ENCODE measurements at regions not wholly inside any gene's neighbourhood (a gene's known extent, or its start where the extent isn't known, plus 50 kb on each side); places are given as distances from the start of the nearest gene placed in this dataset.

DNA sequence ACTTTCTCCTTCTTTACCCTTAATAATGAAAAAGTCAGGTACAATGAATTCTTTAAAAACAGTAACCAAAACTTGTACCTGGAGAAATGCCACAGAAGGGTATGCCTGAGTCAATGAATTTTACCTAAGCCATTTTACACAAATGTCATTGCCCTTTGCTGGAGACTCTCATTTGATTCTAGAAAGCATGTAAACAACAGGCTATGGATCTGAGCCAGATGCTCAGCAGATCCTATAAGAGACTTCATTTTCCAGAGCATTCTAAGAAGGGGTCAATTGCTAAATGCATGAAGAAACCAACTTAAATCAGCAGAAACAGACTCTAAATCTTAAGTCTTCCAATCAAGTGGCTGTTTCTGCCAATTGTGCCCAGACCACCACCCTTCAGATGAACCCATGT, 83.8 kb upstream of the GALNT15 start:
- Histone ChIP-seq H3K27ac (no peak overlapping the region), H3K4me3 (no peak overlapping the region), H3K36me3 (ENCODE audit: insufficient read depth, low read length) (no peaks in the 10 kb centered on the region), H3K9me3 (ENCODE audit: low read depth, low read length) (no peaks in the 10 kb centered on the region), H3K9ac (ENCODE audit: insufficient read length) (no peak overlapping the region)
- DNase-seq (ENCODE audit: low read depth, low spot score) = no peak
- no peak for TF ChIP-seq EZH2 (IDR thresholded peaks at IDR 0.05)

GRCh38 chr3:16092923-16093322, 81.6 kb upstream of the GALNT15 start:
- no peak overlapping the region for H3K27ac ChIP-seq
- H3K36me3 ChIP-seq (ENCODE audit: insufficient read depth, low read length) = no peaks in the 10 kb centered on the region
- DNase-seq (ENCODE audit: low read depth, low spot score) = no peak
- no peak overlapping the region for H3K9ac ChIP-seq (ENCODE audit: insufficient read length)
- TF ChIP-seq FOXP2 (optimal IDR thresholded peaks at IDR 0.05; ENCODE audit: control extremely low read depth, extremely low read length, insufficient read depth) (no peak), EZH2 (IDR thresholded peaks at IDR 0.05) (no peak), POLR2AphosphoS5 (IDR thresholded peaks at IDR 0.05; ENCODE audit: borderline replicate concordance, low read depth, low read length) (no peak)
- no peak overlapping the region for H3K4me3 ChIP-seq
- no peaks in the 10 kb centered on the region for H3K9me3 ChIP-seq (ENCODE audit: low read depth, low read length)

DNA sequence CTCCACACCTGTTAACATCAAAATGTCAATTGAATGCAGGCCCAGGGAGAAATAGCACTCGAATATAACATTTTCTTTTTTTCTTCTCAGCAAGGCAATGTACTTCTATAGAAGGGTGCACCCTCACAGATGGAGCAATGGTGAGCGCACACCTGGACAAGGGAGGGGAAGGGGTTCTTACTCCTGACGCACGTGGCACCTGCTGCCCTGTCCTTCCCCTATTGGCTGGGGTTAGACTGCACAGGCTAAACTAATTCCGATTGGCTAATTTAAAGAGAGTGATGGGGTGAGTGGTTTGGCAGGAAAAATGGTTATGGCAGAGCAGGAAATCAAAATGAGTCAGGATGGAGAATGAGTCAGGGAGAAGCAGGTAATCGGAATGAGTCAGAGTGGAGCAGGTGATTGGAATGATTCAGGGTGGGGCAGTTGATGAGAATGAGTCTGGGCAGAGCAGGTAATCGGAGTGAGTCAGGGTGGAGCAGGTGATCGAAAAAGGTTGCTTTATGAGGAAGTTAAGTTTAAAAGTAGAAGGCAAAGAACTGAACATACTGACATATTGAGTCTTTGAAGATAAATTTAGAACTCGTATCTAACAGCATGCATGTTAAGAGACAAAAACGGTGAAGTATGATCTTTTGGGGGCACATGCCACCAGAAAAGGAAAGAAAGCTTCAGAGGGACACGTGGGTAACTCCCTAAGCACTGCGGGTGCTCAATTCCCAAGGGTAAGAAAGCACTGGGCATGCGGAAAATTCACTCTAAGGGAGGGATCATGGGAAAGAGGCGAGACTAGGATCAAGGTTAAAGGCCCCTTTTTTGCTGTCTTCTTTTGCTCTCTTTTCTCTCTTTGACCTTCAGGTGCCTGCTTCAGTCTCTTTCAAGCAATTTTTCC, 72.9 kb upstream of the GALNT15 start:
- TF ChIP-seq FOXP2 (optimal IDR thresholded peaks at IDR 0.05; ENCODE audit: control extremely low read depth, extremely low read length, insufficient read depth) (no peak), EZH2 (IDR thresholded peaks at IDR 0.05) (no peak), POLR2AphosphoS5 (IDR thresholded peaks at IDR 0.05; ENCODE audit: borderline replicate concordance, low read depth, low read length) (no peak)
- Histone ChIP-seq H3K9ac (ENCODE audit: insufficient read length) (no peak overlapping the region), H3K9me3 (ENCODE audit: low read depth, low read length) (no peaks in the 10 kb centered on the region), H3K36me3 (ENCODE audit: insufficient read depth, low read length) (no peaks in the 10 kb centered on the region), H3K4me3 (no peak overlapping the region), H3K27ac (no peak overlapping the region)
- DNase-seq (ENCODE audit: low read depth, low spot score) = no peak

- DNase-seq (ENCODE audit: low read depth, low spot score) = no peak
- H3K9ac ChIP-seq (ENCODE audit: insufficient read length) = no peak overlapping the region
- no peak for TF ChIP-seq FOXP2 (optimal IDR thresholded peaks at IDR 0.05; ENCODE audit: control extremely low read depth, extremely low read length, insufficient read depth)
- no peak for TF ChIP-seq POLR2AphosphoS5 (IDR thresholded peaks at IDR 0.05; ENCODE audit: borderline replicate concordance, low read depth, low read length)
Measured at GRCh38 chr3:16102187-16102561, 72.3 kb upstream of the GALNT15 start.

DNA sequence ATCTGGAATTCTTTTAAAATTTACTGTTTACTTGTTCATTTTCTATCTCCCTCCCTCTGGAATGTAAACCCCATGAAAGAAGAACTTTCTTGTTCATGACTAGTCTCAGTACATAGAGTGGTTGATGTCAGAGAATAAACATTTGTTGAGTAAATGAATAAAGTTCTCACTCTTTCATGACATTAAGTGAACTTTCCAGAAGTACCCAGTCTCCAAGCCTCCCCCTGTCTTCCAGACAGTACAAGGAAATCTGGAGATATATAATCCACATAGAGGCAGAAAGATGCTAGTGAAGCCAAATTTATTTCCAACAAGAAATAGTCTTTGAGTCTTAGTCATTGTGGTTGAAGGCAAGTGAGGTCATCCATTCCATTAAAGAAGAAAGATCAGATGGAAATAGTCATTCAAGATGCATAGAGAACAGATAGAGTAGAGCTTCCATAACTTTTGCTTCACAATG, 71.5 kb upstream of the GALNT15 start:
- Histone ChIP-seq H3K9me3 (ENCODE audit: low read depth, low read length) (no peaks in the 10 kb centered on the region), H3K36me3 (ENCODE audit: insufficient read depth, low read length) (no peaks in the 10 kb centered on the region), H3K9ac (ENCODE audit: insufficient read length) (no peak overlapping the region), H3K27ac (no peak overlapping the region), H3K4me3 (no peak overlapping the region)
- TF ChIP-seq FOXP2 (optimal IDR thresholded peaks at IDR 0.05; ENCODE audit: control extremely low read depth, extremely low read length, insufficient read depth) = no peak
- TF ChIP-seq POLR2AphosphoS5 (IDR thresholded peaks at IDR 0.05; ENCODE audit: borderline replicate concordance, low read depth, low read length) = no peak
- TF ChIP-seq EZH2 (IDR thresholded peaks at IDR 0.05) = no peak
- DNase-seq (ENCODE audit: low read depth, low spot score) = no peak

More at GRCh38 chr3:16102187-16102561, 72.3 kb upstream of the GALNT15 start:
- Histone ChIP-seq H3K36me3 (ENCODE audit: insufficient read depth, low read length) (no peaks in the 10 kb centered on the region), H3K4me3 (no peak overlapping the region), H3K9me3 (ENCODE audit: low read depth, low read length) (no peaks in the 10 kb centered on the region), H3K27ac (no peak overlapping the region)

- no peaks in the 10 kb centered on the region for H3K9me3 ChIP-seq (ENCODE audit: low read depth, low read length)
- H3K36me3 ChIP-seq (ENCODE audit: insufficient read depth, low read length) = no peaks in the 10 kb centered on the region
- H3K4me3 ChIP-seq = no peak overlapping the region
- DNase-seq (ENCODE audit: low read depth, low spot score) = no peak
- no peak overlapping the region for H3K27ac ChIP-seq
- no peak overlapping the region for H3K9ac ChIP-seq (ENCODE audit: insufficient read length)
- TF ChIP-seq POLR2AphosphoS5 (IDR thresholded peaks at IDR 0.05; ENCODE audit: borderline replicate concordance, low read depth, low read length) (no peak), EZH2 (IDR thresholded peaks at IDR 0.05) (no peak), FOXP2 (optimal IDR thresholded peaks at IDR 0.05; ENCODE audit: control extremely low read depth, extremely low read length, insufficient read depth) (no peak)
Measured at GRCh38 chr3:16103472-16103871, 71.0 kb upstream of the GALNT15 start.

- Histone ChIP-seq H3K9ac (ENCODE audit: insufficient read length) (no peak overlapping the region), H3K4me3 (no peak overlapping the region), H3K36me3 (ENCODE audit: insufficient read depth, low read length) (no peaks in the 10 kb centered on the region), H3K9me3 (ENCODE audit: low read depth, low read length) (no peaks in the 10 kb centered on the region), H3K27ac (no peak overlapping the region)
- DNase-seq (ENCODE audit: low read depth, low spot score) = no peak
- no peak for TF ChIP-seq FOXP2 (optimal IDR thresholded peaks at IDR 0.05; ENCODE audit: control extremely low read depth, extremely low read length, insufficient read depth)
- no peak for TF ChIP-seq POLR2AphosphoS5 (IDR thresholded peaks at IDR 0.05; ENCODE audit: borderline replicate concordance, low read depth, low read length)
- no peak for TF ChIP-seq EZH2 (IDR thresholded peaks at IDR 0.05)
Measured at GRCh38 chr3:16104156-16104555, 70.3 kb upstream of the GALNT15 start.

- Histone ChIP-seq H3K4me3 (no peak overlapping the region), H3K9ac (ENCODE audit: insufficient read length) (no peak overlapping the region), H3K36me3 (ENCODE audit: insufficient read depth, low read length) (no peaks in the 10 kb centered on the region), H3K27ac (no peak overlapping the region), H3K9me3 (ENCODE audit: low read depth, low read length) (no peaks in the 10 kb centered on the region)
- DNase-seq (ENCODE audit: low read depth, low spot score) = no peak
- TF ChIP-seq POLR2AphosphoS5 (IDR thresholded peaks at IDR 0.05; ENCODE audit: borderline replicate concordance, low read depth, low read length) (no peak), FOXP2 (optimal IDR thresholded peaks at IDR 0.05; ENCODE audit: control extremely low read depth, extremely low read length, insufficient read depth) (no peak), EZH2 (IDR thresholded peaks at IDR 0.05) (no peak)
Measured at GRCh38 chr3:16106050-16106449, 68.4 kb upstream of the GALNT15 start.

DNA sequence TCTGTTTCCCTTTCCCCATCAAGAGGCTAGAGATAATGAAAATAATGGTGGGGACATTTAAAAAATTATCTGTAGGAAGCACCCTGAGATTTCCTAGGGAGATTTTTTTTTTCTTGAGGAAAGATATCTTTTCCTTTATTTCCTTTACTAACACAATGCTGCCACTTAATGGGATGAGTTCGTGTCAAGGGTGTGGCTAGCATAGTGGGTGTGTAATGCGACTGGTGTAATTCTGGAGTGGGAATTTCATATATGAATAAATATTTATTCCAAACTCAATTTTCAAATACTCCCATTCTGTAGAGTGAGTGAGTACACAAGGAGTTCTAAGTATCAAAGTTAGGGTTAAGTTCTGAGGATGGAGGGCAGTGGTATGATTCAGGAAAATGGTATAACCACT, 66.1 kb upstream of the GALNT15 start:
- Histone ChIP-seq H3K36me3 (ENCODE audit: insufficient read depth, low read length) (no peaks in the 10 kb centered on the region), H3K27ac (no peak overlapping the region), H3K9me3 (ENCODE audit: low read depth, low read length) (no peaks in the 10 kb centered on the region), H3K4me3 (no peak overlapping the region), H3K9ac (ENCODE audit: insufficient read length) (no peak overlapping the region)
- DNase-seq (ENCODE audit: low read depth, low spot score) = no peak
- no peak for TF ChIP-seq EZH2 (IDR thresholded peaks at IDR 0.05)
- no peak for TF ChIP-seq POLR2AphosphoS5 (IDR thresholded peaks at IDR 0.05; ENCODE audit: borderline replicate concordance, low read depth, low read length)
- no peak for TF ChIP-seq FOXP2 (optimal IDR thresholded peaks at IDR 0.05; ENCODE audit: control extremely low read depth, extremely low read length, insufficient read depth)

Data from SK-N-MC (cell line).